HepG2 (cell line): ENCODE measurements at regions not wholly inside any gene's neighbourhood (a gene's known extent, or its start where the extent isn't known, plus 50 kb on each side); places are given as distances from the start of the nearest gene placed in this dataset.

Experiments
- ATAC-seq: fragments of 200-7000 bp; cut with Tn5 transposase; 3 replicates; pipeline ENCODE4 v1.9.1; 2020; ENCODE audit warnings: mild to moderate bottlenecking, moderate library complexity
- BruUV-seq: library from RNA; stranded (reverse); fragments of 400-500 nt; replicated peaks from 2 replicates; lab custom pipeline; 2021; lab: Mats Ljungman, UMichigan
- CTCF ChIA-PET: fragments of 300-600 bp; formaldehyde crosslinking; extraction: SDS; loops from one replicate; lab custom pipeline; 2021; ENCODE audit warnings: low total read pairs, inconsistent platforms, low intra/inter-chr PET ratio; lab: Yijun Ruan, JAX
- POLR2A ChIA-PET: fragments of 350-600 bp; sonication (Branson Sonifier 250); formaldehyde crosslinking; loops from one replicate; lab custom pipeline; 2020; ENCODE audit warnings: antibody characterized with exemption, inconsistent platforms; lab: Yijun Ruan, JAX
- DNase-seq: peaks from one replicate; pipeline ENCODE4 v3.0.0-alpha.2; 2015; ENCODE audit warnings: low spot score
- FAIRE-seq: peaks from 3 replicates; lab custom pipeline; 2011; peaks lifted over from hg19 to GRCh38; lab: Jason Lieb, UNC
- H2AFZ ChIP-seq: one replicate; pipeline ENCODE4 v1.6.1; 2011; ENCODE audit warnings: low read length, inconsistent platforms
- H3K27ac ChIP-seq: fragments of 300-600 bp; 3 replicates; pipeline ENCODE4 v1.8.0; 2011; ENCODE audit warnings: mixed run types, mild to moderate bottlenecking, mixed read lengths, low read length, inconsistent platforms; ENCODE audit not compliant: insufficient read depth; ENCODE audit errors: extremely low read length
- H3K27me3 ChIP-seq, 2 experiments: fragments of 200-600 bp in 1 of 2; 2 replicates in 1 of 2; 3 replicates in 1 of 2; pipeline versions ENCODE4 v1.6.0 to v1.8.0; 2011; ENCODE audit warnings: low read length in 2 of 2, mild to moderate bottlenecking in 2 of 2, moderate library complexity in 2 of 2, inconsistent platforms in 1 of 2; ENCODE audit not compliant: insufficient read depth in 2 of 2, control insufficient read depth in 1 of 2
- H3K36me3 ChIP-seq, 2 experiments: fragments of 200-600 bp in 1 of 2; replicated peaks in 1 of 2; 2 replicates in 1 of 2; 3 replicates in 1 of 2; pipeline versions ENCODE4 v1.5.1 to v1.8.0; 2011; ENCODE audit warnings: low read length in 2 of 2, inconsistent platforms in 1 of 2; ENCODE audit not compliant: insufficient read depth in 2 of 2, control insufficient read depth in 1 of 2
- H3K4me1 ChIP-seq: 2 replicates; pipeline ENCODE4 v1.5.1; 2012; ENCODE audit warnings: low read length, inconsistent platforms; ENCODE audit not compliant: insufficient read depth
- H3K4me2 ChIP-seq: 2 replicates; pipeline ENCODE4 v1.6.0; 2011; ENCODE audit warnings: low read depth, low read length, inconsistent platforms
- H3K4me3 ChIP-seq, 3 experiments: fragments of 200-600 bp in 1 of 3; sonication (generic), shearing (Covaris generic) in 1 of 3; replicated peaks in 1 of 3; 2 replicates each; pipeline ENCODE4 v1.5.1; 2011 to 2016; ENCODE audit warnings: low read length in 3 of 3, inconsistent platforms in 2 of 3, low read depth in 2 of 3, mild to moderate bottlenecking in 2 of 3, control low read depth in 1 of 3, mixed read lengths in 1 of 3; ENCODE audit not compliant: insufficient read depth in 1 of 3
- H3K79me2 ChIP-seq: one replicate; pipeline ENCODE4 v1.6.1; 2011; ENCODE audit warnings: low read length, inconsistent platforms; ENCODE audit not compliant: insufficient read depth
- H3K9ac ChIP-seq: 2 replicates; pipeline ENCODE4 v1.6.0; 2011; ENCODE audit warnings: mild to moderate bottlenecking, low read depth, low read length, inconsistent platforms; ENCODE audit not compliant: insufficient read depth
- H3K9me3 ChIP-seq: 2 replicates; pipeline ENCODE4 v1.5.1; 2012; ENCODE audit warnings: mild to moderate bottlenecking, low read length
- H4K20me1 ChIP-seq: 2 replicates; pipeline ENCODE4 v1.6.0; 2011; ENCODE audit warnings: inconsistent platforms, mild to moderate bottlenecking, low read length, moderate library complexity; ENCODE audit not compliant: insufficient read depth
- ATF7 ChIP-seq, 2 experiments: fragments of 450-650 bp in 1 of 2; sonication (generic) in 1 of 2; formaldehyde crosslinking in 1 of 2; IDR thresholded peaks; 2 replicates each; pipeline versions ENCODE4 v1.4.0 to v1.6.1; 2016 to 2020; ENCODE audit warnings: antibody characterized with exemption in 1 of 2, mild to moderate bottlenecking in 1 of 2, missing genetic modification reagents in 1 of 2
- CBX5 ChIP-seq: sonication (generic); formaldehyde crosslinking; IDR thresholded peaks from 2 replicates; pipeline ENCODE4 v1.4.0; 2020; ENCODE audit warnings: missing genetic modification reagents, borderline replicate concordance
- EP300 ChIP-seq, 3 experiments: sonication (generic) in 1 of 3; formaldehyde crosslinking in 1 of 3; IDR thresholded peaks; 2 replicates each; pipeline versions ENCODE4 v1.5.1 to v1.6.1; 2011 to 2020; ENCODE audit warnings: low read depth in 2 of 3, low read length in 2 of 3, borderline replicate concordance in 1 of 3, improper control_type of control experiment in 1 of 3, mild to moderate bottlenecking in 1 of 3, missing genetic modification reagents in 1 of 3, moderate library complexity in 1 of 3
- EZH2 ChIP-seq: conservative IDR thresholded peaks from 2 replicates; pipeline ENCODE4 v1.6.1; 2012; ENCODE audit warnings: mild to moderate bottlenecking, low read depth, low read length, moderate library complexity
- HOXA3 ChIP-seq: sonication (generic); formaldehyde crosslinking; IDR thresholded peaks from 2 replicates; pipeline ENCODE4 v1.5.0; 2020; ENCODE audit warnings: missing genetic modification reagents
- KLF13 ChIP-seq: sonication (generic); formaldehyde crosslinking; IDR thresholded peaks from 2 replicates; pipeline ENCODE4 v1.4.0; 2020; ENCODE audit warnings: mild to moderate bottlenecking, missing genetic modification reagents
- PBX3 ChIP-seq: sonication (generic); formaldehyde crosslinking; IDR thresholded peaks from 2 replicates; pipeline ENCODE4 v1.8.1; 2023; ENCODE audit warnings: missing genetic modification reagents, inconsistent platforms, borderline replicate concordance
- PHB2 ChIP-seq: fragments of 450-650 bp; IDR thresholded peaks from 2 replicates; pipeline ENCODE4 v1.6.1; 2018; ENCODE audit not compliant: partially characterized antibody
- TERF1 ChIP-seq: sonication (generic); formaldehyde crosslinking; IDR thresholded peaks from 2 replicates; pipeline ENCODE4 v1.8.0; 2022; ENCODE audit warnings: mild to moderate bottlenecking, missing genetic modification reagents, moderate library complexity
- ZNF18 ChIP-seq: sonication (generic); formaldehyde crosslinking; IDR thresholded peaks from 2 replicates; pipeline ENCODE4 v1.8.0; 2022; ENCODE audit warnings: mild to moderate bottlenecking, missing genetic modification reagents; ENCODE audit not compliant: insufficient replicate concordance
- ZNF333 ChIP-seq: sonication (generic); formaldehyde crosslinking; IDR thresholded peaks from 2 replicates; pipeline ENCODE4 v1.4.0; 2020; ENCODE audit warnings: mild to moderate bottlenecking, missing genetic modification reagents, borderline replicate concordance
- ZNF567 ChIP-seq: sonication (generic); formaldehyde crosslinking; IDR thresholded peaks from 2 replicates; pipeline ENCODE4 v1.8.1; 2023; ENCODE audit warnings: mild to moderate bottlenecking, missing genetic modification reagents, borderline replicate concordance
- ZNF589 ChIP-seq: sonication (generic); formaldehyde crosslinking; conservative IDR thresholded peaks from 2 replicates; pipeline ENCODE4 v1.8.0; 2022; ENCODE audit warnings: mild to moderate bottlenecking, moderate library complexity, missing genetic modification reagents
- WGBS: methylation state at CpG from one replicate; pipeline ENCODE4 v1.1.6; 2017; ENCODE audit warnings: low lambda C conversion rate; 5-methylcytosine and 5-hydroxymethylcytosine counted together
- in situ Hi-C: cut with HindIII; loops from 2 replicates; pipeline ENCODE4 v1.10.0; 2017; ENCODE audit warnings: low pct_unique_long_range_greater_than_20kb; ENCODE audit not compliant: extremely low pct_ligation_motif_present
- intact Hi-C: fragments of 100-400 bp; cut with micrococcal nuclease; formaldehyde crosslinking; loops from one replicate; pipeline ENCODE4 v1.10.0; 2022; ENCODE audit not compliant: unreplicated experiment

- H3K4me2 ChIP-seq, result no peak overlapping the region
- ATAC-seq, result no peak
- POLR2A ChIA-PET, result no interaction called here
Observed at GRCh38 chrX:101745046-101745445, 85.4 kb upstream of the ARMCX2 start.

More at GRCh38 chrX:101745046-101745445, 85.4 kb upstream of the ARMCX2 start:
- DNase-seq (no peak), FAIRE-seq (no peak)
- intact Hi-C loops (no loop called here), in situ Hi-C loops (no loop called here)
- no peak overlapping the region for H3K4me3 ChIP-seq
- BruUV-seq, result no TSS peak
- H2AFZ ChIP-seq, result no peak overlapping the region
- CTCF ChIA-PET, result no interaction called here
- H3K9me3 ChIP-seq, result no peaks in the 10 kb centered on the region
- H3K27ac ChIP-seq, result no peak overlapping the region
- no peak overlapping the region for H3K9ac ChIP-seq
- H3K27me3 ChIP-seq, result no peaks in the 10 kb centered on the region
- no peaks in the 10 kb centered on the region for H3K36me3 ChIP-seq
- H3K4me1 ChIP-seq, result no peaks in the 10 kb centered on the region
- no peaks in the 10 kb centered on the region for H3K79me2 ChIP-seq
- TF ChIP-seq EZH2 (no peak), PBX3 (no peak), KLF13 (no peak), ATF7 (IDR thresholded peaks at IDR 0.05) (no peak), ATF7 (CRISPR knock-in tag; IDR thresholded peaks at IDR 0.05) (no peak), ZNF567 (CRISPR knock-in tag) (no peak), EP300 (IDR thresholded peaks at IDR 0.05; ENCODE audit: low read depth in 2 of 2, low read length in 2 of 2) (no peak), EP300 (CRISPR knock-in tag; IDR thresholded peaks at IDR 0.05; ENCODE audit: borderline replicate concordance) (no peak), TERF1 (CRISPR knock-in tag) (no peak), HOXA3 (CRISPR knock-in tag) (no peak), ZNF18 (no peak), PHB2 (no peak), ZNF589 (CRISPR knock-in tag) (no peak), ZNF333 (no peak), CBX5 (no peak)
- H4K20me1 ChIP-seq, result no peaks in the 10 kb centered on the region
- WGBS, result 2% methylated on average over 3 of the region's 3 CpGs
